HG03460 (cell line): ENCODE measurements at regions not wholly inside any gene's neighbourhood (a gene's known extent, or its start where the extent isn't known, plus 50 kb on each side); places are given as distances from the start of the nearest gene placed in this dataset.

Experiments
- ATAC-seq: cut with Tn5 transposase; IDR thresholded peaks from one replicate; pipeline ENCODE4 v1.9.1; 2021; ENCODE audit not compliant: unreplicated experiment

DNA sequence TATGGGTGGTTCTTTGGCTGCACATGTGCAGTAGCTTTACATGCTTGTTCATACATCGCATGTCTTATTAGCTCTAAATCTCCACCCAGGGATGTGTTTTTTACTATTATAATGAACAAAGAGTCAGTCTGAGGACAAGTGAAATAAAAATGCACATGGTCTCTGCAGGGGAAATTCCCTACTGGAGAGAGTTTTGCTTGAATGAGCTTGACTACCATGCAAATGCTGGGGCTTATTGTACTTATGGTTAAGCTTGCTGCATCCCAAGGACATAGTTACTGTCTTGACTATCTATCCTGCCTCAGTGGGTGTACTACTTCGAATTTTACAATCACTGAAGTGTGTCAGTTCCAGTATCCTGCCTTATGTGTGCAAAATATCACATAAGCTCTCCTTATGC, 362.7 kb downstream of the TDRD15 start:
- ATAC-seq: no peak

DNA sequence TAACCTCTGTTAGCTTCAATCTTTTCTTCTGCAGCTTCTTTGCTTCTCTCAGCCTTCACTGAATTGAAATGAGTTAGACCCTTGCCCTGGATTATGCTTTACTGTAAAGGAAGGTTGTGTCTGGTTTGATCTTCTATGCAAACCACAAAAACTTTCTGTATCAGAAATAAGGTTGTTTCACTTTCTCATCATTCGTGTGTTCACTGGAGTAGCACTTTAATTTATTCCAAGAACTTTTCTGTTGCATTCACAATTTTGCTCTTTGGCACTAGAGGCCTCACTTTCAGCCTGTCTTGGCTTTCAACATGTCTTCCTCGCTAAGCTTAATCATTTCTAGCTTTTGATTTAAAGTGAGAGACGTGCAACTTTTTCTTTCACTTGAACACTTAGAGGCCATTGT, 365.3 kb downstream of the TDRD15 start:
- no peak for ATAC-seq

DNA sequence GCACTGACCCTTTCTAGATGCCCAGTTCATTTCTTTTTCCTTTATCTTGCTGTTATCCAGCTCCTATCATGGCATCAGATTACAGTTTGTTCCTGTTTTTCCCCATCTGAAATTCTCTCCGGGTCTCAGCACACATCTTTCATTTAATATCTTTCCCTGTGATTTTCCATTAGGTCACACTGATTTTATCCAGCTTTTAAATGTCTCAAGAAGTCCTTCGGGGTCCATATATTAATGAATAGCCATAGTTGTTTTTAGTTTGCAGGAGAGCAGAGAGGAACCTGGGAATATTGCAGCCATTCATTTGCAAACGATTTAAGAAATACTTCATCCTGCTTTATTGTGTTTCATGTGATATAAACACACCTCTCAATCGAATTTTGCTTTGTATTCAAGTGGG, 374.2 kb downstream of the TDRD15 start:
- no peak for ATAC-seq

DNA sequence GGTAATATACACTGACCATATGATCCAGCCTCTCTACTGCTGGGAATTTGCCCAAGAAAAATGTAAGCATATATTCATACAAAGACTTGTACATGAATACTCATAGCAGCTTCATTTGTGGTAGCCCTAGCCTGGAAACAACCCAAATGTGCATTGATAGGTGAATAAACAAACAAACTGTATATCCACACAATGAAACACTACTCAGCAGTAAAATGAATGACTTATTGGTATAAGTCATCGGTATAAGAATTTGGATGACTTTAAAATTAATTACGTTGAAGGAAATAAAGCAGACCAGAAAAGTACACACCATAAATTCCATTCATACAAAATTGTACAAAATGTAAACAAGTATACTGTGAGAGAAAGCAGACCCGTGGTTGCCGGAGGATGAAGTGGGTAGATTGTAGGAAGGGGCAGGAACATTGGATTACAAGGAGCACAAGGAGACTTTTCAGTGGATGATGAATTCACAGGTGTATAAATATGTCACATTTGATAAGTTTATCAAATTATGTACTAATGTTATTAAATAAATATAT, 376.7 kb downstream of the TDRD15 start:
- ATAC-seq: no peak

GRCh38 chr2:21501376-21502027, 377.7 kb downstream of the TDRD15 start:
- ATAC-seq: no peak

DNA sequence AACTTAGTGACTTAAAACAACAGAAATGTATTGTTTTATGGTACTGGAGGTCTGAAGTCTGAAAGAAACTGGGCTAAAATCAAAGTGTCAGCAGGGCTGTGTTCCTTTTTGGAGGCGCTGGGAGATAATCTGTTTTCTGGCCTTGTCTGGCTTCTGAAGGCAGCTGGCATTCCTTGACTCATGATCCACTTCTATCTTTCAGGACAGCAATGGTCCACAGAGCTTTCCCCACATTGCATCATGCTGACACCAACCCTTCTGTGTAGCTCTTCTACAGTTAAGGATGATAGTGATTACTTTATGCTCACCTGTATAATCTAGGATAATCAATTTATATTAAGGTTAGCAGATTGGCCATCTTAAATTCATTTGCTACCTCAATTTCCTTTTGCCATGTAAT, 392.1 kb downstream of the TDRD15 start:
- no peak for ATAC-seq

DNA sequence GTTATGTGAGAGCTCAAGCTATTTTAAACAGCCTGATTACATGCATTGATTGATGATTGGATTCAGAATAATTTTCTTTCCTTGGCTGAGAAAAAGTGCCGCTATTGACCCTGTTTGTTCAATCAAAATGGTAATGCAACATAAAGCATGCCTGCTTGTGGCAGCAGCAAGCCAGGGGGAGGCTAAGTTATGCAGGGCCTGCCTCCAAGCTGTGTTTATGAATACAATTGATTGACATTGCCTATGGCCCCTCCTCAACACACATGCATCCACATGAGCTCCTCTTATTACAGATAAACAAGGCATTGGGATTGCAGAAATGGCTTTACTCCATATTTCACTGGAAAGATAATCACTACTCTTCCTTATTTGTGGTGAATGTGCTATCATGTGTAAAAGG, 395.6 kb downstream of the TDRD15 start:
- ATAC-seq: no peak

GRCh38 chr2:21519821-21520220, 396.1 kb downstream of the TDRD15 start:
- ATAC-seq: no peak

- no peak for ATAC-seq
These were observed 412.1 kb downstream of the TDRD15 start for GRCh38 chr2:21535826-21536225.

DNA sequence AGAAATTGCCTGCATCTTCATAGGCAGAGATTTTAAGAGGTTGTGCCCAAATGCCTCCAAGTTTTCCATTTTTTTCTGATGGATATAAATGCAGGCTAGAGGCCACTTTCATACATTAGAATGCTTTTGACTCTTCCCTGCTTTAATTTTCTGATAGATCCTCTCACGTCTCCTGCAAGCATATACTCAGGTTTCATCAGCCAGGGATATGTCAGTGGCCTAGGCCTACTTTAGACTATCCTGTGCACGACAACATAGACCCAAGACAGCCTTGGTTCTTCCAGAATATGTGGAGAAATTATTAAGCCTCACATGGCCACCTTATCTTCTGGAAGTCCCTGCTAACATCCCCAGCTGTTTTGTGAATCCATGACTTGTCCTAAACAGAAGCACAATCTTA, 415.9 kb downstream of the TDRD15 start:
- no peak for ATAC-seq

GRCh38 chr2:21543630-21544029, 419.9 kb downstream of the TDRD15 start:
- no peak for ATAC-seq

DNA sequence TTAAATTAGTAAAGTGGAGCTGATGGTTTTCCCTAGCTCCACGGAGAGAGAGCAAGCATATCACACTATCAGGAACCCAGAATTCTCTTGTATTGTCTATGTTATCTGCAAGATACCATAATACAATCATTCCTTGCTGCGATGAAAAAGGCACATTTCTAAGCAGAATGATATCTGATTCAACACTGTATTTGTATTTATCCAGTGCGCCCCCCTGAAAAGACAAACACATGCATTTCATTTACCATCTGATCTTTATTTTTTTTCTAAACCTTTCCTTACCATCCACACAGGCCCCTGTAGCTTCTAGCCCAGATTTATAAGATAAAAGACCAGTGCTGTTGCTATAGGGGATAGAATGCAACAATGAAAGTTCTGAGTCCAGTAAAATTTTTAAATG, 420.6 kb downstream of the TDRD15 start:
- no peak for ATAC-seq

- no peak for ATAC-seq
These were observed 429.2 kb downstream of the TDRD15 start for GRCh38 chr2:21552981-21553380.

DNA sequence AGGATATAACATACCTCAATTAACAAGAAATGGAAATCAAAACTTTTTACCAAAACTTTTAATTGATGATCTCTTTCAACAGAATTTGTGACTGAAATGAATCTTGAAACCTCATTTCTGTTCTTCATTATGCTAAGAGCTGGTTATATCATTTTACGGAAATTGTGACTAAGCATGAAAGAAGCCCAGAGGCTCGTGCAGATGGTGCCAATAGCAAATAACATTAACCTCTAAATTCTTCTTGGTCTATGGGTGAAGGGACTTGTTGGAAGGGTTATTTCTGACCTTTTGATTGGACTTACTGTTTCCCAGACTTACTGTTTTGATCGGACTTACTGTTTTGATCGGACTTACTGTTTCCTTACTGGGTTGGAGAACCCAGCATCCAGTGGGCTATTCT, 435.6 kb downstream of the TDRD15 start:
- no peak for ATAC-seq

- no peak for ATAC-seq
These were observed 438.2 kb downstream of the TDRD15 start for GRCh38 chr2:21561965-21562364.

DNA sequence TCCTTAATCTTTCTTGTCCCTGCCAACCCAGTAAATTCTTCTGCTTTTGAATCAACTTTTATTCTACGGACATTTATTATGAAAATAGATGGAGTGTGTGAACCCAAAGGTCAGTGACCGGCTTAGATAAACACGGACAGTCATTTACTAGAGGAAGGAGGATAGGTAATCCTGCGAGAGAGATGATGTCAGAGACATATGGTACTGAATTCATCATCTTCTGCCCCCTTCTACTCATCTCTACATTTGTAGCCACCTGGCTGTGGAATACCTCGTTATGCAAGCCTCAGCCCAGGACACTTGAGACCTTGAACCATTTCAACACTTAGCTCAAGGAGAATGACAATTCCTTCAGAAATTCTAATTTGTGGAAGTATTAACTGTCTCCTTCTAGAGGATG, 443.6 kb downstream of the TDRD15 start:
- no peak for ATAC-seq

DNA sequence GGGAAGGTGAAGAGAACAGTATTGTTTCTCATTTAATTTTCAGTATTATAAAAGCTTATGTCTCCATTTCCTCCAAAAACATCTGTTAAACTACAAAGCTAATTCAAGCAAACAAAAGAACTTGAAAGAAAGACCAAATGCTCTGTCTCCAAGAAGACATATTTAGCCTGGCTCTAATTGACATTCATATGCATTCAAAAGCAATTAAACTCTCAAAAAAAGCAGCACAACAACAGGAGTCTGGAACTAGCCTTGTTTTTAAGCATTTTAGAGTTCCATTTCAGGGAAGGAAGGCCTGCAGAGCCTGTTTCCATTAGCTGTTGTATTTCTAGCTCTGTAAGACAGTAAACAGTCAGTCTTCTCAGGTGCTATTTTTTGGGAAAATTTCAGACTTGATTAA, 447.9 kb downstream of the TDRD15 start:
- ATAC-seq: no peak

GRCh38 chr2:21580391-21580790, 456.6 kb downstream of the TDRD15 start:
- ATAC-seq: no peak

GRCh38 chr2:21585881-21586280, 462.1 kb downstream of the TDRD15 start:
- no peak for ATAC-seq

GRCh38 chr2:21590026-21590690, 466.4 kb downstream of the TDRD15 start:
- no peak for ATAC-seq

- no peak for ATAC-seq
These were observed 468.2 kb downstream of the TDRD15 start for GRCh38 chr2:21591926-21592325.

DNA sequence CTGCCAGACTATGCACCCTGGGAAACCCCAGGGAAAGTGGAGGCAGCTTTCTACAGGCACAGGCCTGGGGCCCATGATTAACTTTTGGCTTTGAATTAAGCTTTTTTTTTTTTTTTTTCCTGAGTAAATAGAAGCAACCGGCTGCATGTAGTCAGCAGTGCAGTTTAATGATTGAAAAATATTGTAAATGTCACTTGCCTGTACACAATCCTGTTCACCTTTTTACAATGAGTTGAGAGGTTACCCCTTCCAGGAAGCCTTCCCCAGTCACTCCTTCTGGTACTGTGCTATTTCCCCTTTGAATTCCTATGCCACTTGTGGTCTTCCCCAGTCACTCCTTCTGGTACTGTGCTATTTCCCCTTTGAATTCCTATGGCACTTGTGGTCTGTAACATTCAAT, 475.6 kb downstream of the TDRD15 start:
- no peak for ATAC-seq

- no peak for ATAC-seq
These were observed 479.0 kb downstream of the TDRD15 start for GRCh38 chr2:21602789-21603188.
